GM21825 (cell line): ENCODE measurements at regions not wholly inside any gene's neighbourhood (a gene's known extent, or its start where the extent isn't known, plus 50 kb on each side); places are given as distances from the start of the nearest gene placed in this dataset.
"Not testable (repeated sequence)": the region's sequence is repeated elsewhere in the genome, so short reads cannot be mapped to it uniquely, and the experiment has no call there.

Experiments used
- ATAC-seq: cut with Tn5 transposase; IDR thresholded peaks from one replicate; pipeline ENCODE4 v1.9.1; 2021; ENCODE audit warnings: mild to moderate bottlenecking, moderate library complexity; ENCODE audit not compliant: unreplicated experiment

- not testable (repeated sequence) for ATAC-seq
These were observed 379.7 kb upstream of the GYPC start for GRCh38 chr2:126276268-126276667.

- no peak for ATAC-seq
These were observed 367.6 kb upstream of the GYPC start for GRCh38 chr2:126288362-126288761.

- ATAC-seq, result not testable (repeated sequence)
These were observed 362.0 kb upstream of the GYPC start for GRCh38 chr2:126293962-126294361.

GRCh38 chr2:126299469-126299976 is 356.4 kb upstream of the GYPC start:
- ATAC-seq, result no peak

GRCh38 chr2:126300348-126300747 is 355.6 kb upstream of the GYPC start:
- no peak for ATAC-seq

GRCh38 chr2:126302043-126302442 is 353.9 kb upstream of the GYPC start:
- no peak for ATAC-seq

GRCh38 chr2:126303113-126303512 is 352.8 kb upstream of the GYPC start:
- no peak for ATAC-seq

- ATAC-seq, result no peak
These were observed 351.8 kb upstream of the GYPC start for GRCh38 chr2:126304154-126304553.

- ATAC-seq, result no peak
These were observed 349.4 kb upstream of the GYPC start for GRCh38 chr2:126306539-126306938.

- no peak for ATAC-seq
These were observed 348.2 kb upstream of the GYPC start for GRCh38 chr2:126307740-126308139.

GRCh38 chr2:126309185-126309584 is 346.8 kb upstream of the GYPC start:
- ATAC-seq, result no peak

- ATAC-seq, result no peak
These were observed 343.4 kb upstream of the GYPC start for GRCh38 chr2:126312579-126312978.

- ATAC-seq, result no peak
These were observed 340.1 kb upstream of the GYPC start for GRCh38 chr2:126315828-126316227.

GRCh38 chr2:126317790-126318431 is 338.0 kb upstream of the GYPC start:
- ATAC-seq, result no peak

GRCh38 chr2:126322342-126322741 is 333.6 kb upstream of the GYPC start:
- no peak for ATAC-seq

GRCh38 chr2:126325202-126325601 is 330.8 kb upstream of the GYPC start:
- no peak for ATAC-seq

GRCh38 chr2:126329173-126329572 is 326.8 kb upstream of the GYPC start:
- ATAC-seq, result no peak

- ATAC-seq, result no peak
These were observed 313.5 kb upstream of the GYPC start for GRCh38 chr2:126342457-126342856.

- no peak for ATAC-seq
These were observed 312.8 kb upstream of the GYPC start for GRCh38 chr2:126343136-126343535.

- ATAC-seq, result no peak
These were observed 311.5 kb upstream of the GYPC start for GRCh38 chr2:126344493-126344892.

- no peak for ATAC-seq
These were observed 310.3 kb upstream of the GYPC start for GRCh38 chr2:126345691-126346090.

- ATAC-seq, result no peak
These were observed 299.3 kb upstream of the GYPC start for GRCh38 chr2:126356631-126357030.

GRCh38 chr2:126358122-126358521 is 297.8 kb upstream of the GYPC start:
- no peak for ATAC-seq
